Endothelial cell of umbilical vein (primary cell): ENCODE measurements at regions not wholly inside any gene's neighbourhood (a gene's known extent, or its start where the extent isn't known, plus 50 kb on each side); places are given as distances from the start of the nearest gene placed in this dataset.

Experiments used
- EZH2 ChIP-seq: IDR thresholded peaks from 2 replicates; pipeline ENCODE4 v1.6.1; 2012; ENCODE audit warnings: borderline replicate concordance, low read depth, mild to moderate bottlenecking, moderate library complexity, low read length, inconsistent platforms; ENCODE audit not compliant: severe bottlenecking
- FOS ChIP-seq: IDR thresholded peaks from 2 replicates; pipeline ENCODE4 v1.6.1; 2011; ENCODE audit warnings: mild to moderate bottlenecking, low read length, moderate library complexity, borderline replicate concordance; ENCODE audit not compliant: insufficient read depth
- JUN ChIP-seq: IDR thresholded peaks from 2 replicates; pipeline ENCODE4 v1.6.1; 2011; ENCODE audit warnings: borderline replicate concordance, low read depth; ENCODE audit not compliant: insufficient read length, insufficient read depth
- MAX ChIP-seq: IDR thresholded peaks from 2 replicates; pipeline ENCODE4 v1.6.1; 2011; ENCODE audit not compliant: insufficient read depth, insufficient read length
- POLR2A ChIP-seq: IDR thresholded peaks from 2 replicates; pipeline ENCODE4 v1.6.1; 2012; ENCODE audit warnings: low read depth, mild to moderate bottlenecking, control low read depth, low read length
- POLR2AphosphoS5 ChIP-seq: IDR thresholded peaks from 2 replicates; pipeline ENCODE4 v1.6.1; 2012; ENCODE audit warnings: low read depth, mild to moderate bottlenecking, control low read depth, low read length, moderate library complexity; ENCODE audit not compliant: insufficient read depth
- TF ChIP-seq, protein P1 (sequence below), 2 donors: IDR thresholded peaks; 1 replicate in 1 of 2; 2 replicates in 1 of 2; pipeline ENCODE4 v1.5.1; 2011; ENCODE audit warnings: low read length in 2 of 2, mild to moderate bottlenecking in 2 of 2, moderate library complexity in 2 of 2, control low read depth in 1 of 2, inconsistent platforms in 1 of 2, low read depth in 1 of 2; ENCODE audit not compliant: insufficient read depth in 1 of 2; ENCODE audit errors: extremely low read depth in 1 of 2

DNA sequence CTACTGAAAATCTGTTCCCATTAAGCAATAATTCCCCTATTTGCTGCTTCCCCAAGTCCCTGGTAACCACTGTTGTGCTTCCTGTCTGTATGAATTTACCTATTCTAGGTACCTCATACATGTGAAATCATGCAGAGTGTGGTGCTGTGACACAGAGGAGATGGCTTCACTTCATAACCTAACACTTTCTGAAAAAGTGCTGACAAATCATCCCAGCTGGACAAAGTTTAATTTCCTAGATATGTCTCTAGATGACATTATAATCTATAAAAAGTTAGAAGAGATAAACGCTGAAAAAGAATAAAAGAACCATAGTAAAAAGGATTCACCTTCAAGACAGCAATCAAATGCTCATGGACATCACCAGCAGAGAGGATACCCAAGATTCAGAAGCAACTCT is 277.9 kb downstream of the SKIDA1 start:
- no peak for TF ChIP-seq EZH2
- TF ChIP-seq POLR2A, result no peak
- no peak for TF ChIP-seq MAX
- TF ChIP-seq, protein P1, sequence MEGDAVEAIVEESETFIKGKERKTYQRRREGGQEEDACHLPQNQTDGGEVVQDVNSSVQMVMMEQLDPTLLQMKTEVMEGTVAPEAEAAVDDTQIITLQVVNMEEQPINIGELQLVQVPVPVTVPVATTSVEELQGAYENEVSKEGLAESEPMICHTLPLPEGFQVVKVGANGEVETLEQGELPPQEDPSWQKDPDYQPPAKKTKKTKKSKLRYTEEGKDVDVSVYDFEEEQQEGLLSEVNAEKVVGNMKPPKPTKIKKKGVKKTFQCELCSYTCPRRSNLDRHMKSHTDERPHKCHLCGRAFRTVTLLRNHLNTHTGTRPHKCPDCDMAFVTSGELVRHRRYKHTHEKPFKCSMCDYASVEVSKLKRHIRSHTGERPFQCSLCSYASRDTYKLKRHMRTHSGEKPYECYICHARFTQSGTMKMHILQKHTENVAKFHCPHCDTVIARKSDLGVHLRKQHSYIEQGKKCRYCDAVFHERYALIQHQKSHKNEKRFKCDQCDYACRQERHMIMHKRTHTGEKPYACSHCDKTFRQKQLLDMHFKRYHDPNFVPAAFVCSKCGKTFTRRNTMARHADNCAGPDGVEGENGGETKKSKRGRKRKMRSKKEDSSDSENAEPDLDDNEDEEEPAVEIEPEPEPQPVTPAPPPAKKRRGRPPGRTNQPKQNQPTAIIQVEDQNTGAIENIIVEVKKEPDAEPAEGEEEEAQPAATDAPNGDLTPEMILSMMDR (IDR thresholded peaks at IDR 0.05; ENCODE audit: extremely low read depth in 1 of 2, insufficient read depth in 1 of 2, low read depth in 1 of 2, low read length in 2 of 2), result no peak
- TF ChIP-seq POLR2AphosphoS5, result no peak
- TF ChIP-seq JUN, result no peak
- TF ChIP-seq FOS, result no peak
